PC-9 (cell line): ENCODE measurements at regions not wholly inside any gene's neighbourhood (a gene's known extent, or its start where the extent isn't known, plus 50 kb on each side); places are given as distances from the start of the nearest gene placed in this dataset.

Experiments used
- CTCF ChIP-seq: fragments of 200-600 bp; sonication (generic); conservative IDR thresholded peaks from 2 replicates; pipeline ENCODE4 v1.6.1; 2017; ENCODE audit warnings: mixed run types, antibody characterized with exemption, mild to moderate bottlenecking, moderate library complexity
- EZH2 ChIP-seq: fragments of 200-600 bp; sonication (generic); IDR thresholded peaks from 2 replicates; pipeline ENCODE4 v1.8.0; 2017; ENCODE audit warnings: antibody characterized with exemption, low read depth

GRCh38 chr2:30365201-30365600 is 81.8 kb upstream of the LCLAT1 start:
- TF ChIP-seq CTCF (no peak), EZH2 (no peak)
